Liver (tissue), 8 donors: ENCODE measurements at regions not wholly inside any gene's neighbourhood (a gene's known extent, or its start where the extent isn't known, plus 50 kb on each side); places are given as distances from the start of the nearest gene placed in this dataset.

Experiments
- DNase-seq: peaks from one replicate; pipeline ENCODE4 v3.0.0-alpha.2; 2017; ENCODE audit warnings: low spot score
- H3K27ac ChIP-seq, 2 donors: one replicate each; pipeline ENCODE4 v1.7.0; 2013; ENCODE audit warnings: inconsistent platforms in 2 of 2, low read length in 2 of 2, control low read depth in 1 of 2, low read depth in 1 of 2, mild to moderate bottlenecking in 1 of 2
- H3K27me3 ChIP-seq, 4 donors: one replicate each; pipeline versions ENCODE4 v1.6.1 to v1.7.0; 2013; ENCODE audit warnings: low read length in 3 of 4, inconsistent platforms in 1 of 4, mild to moderate bottlenecking in 1 of 4, moderate library complexity in 1 of 4; ENCODE audit not compliant: control insufficient read depth in 4 of 4, insufficient read depth in 4 of 4
- H3K36me3 ChIP-seq, 4 donors: one replicate each; pipeline versions ENCODE4 v1.6.1 to v1.7.0; 2013; ENCODE audit warnings: low read length in 3 of 4, mild to moderate bottlenecking in 3 of 4, low read depth in 1 of 4, moderate library complexity in 1 of 4; ENCODE audit not compliant: control insufficient read depth in 4 of 4, insufficient read depth in 3 of 4
- H3K4me1 ChIP-seq, 4 donors: one replicate each; pipeline versions ENCODE4 v1.6.1 to v1.7.0; 2013; ENCODE audit warnings: low read length in 3 of 4, mild to moderate bottlenecking in 3 of 4, moderate library complexity in 1 of 4; ENCODE audit not compliant: control insufficient read depth in 4 of 4, insufficient read depth in 4 of 4
- H3K4me3 ChIP-seq, 3 donors: one replicate each; pipeline versions ENCODE4 v1.6.1 to v1.7.0; 2013; ENCODE audit warnings: low read length in 3 of 3, control low read depth in 1 of 3, low read depth in 1 of 3, mild to moderate bottlenecking in 1 of 3
- H3K9ac ChIP-seq, 2 donors: one replicate each; pipeline ENCODE4 v1.7.0; 2013; ENCODE audit warnings: low read length in 2 of 2, mild to moderate bottlenecking in 2 of 2, moderate library complexity in 2 of 2, control low read depth in 1 of 2, low read depth in 1 of 2
- H3K9me3 ChIP-seq, 4 donors: one replicate each; pipeline versions ENCODE4 v1.6.1 to v1.7.0; 2013; ENCODE audit warnings: low read length in 3 of 4; ENCODE audit not compliant: control insufficient read depth in 4 of 4
- EGR1 ChIP-seq, 2 donors: IDR thresholded peaks; 2 replicates each; pipeline ENCODE4 v1.6.1; 2016 to 2018; ENCODE audit warnings: antibody characterized with exemption in 2 of 2, low read depth in 2 of 2
- FOXA1 ChIP-seq: IDR thresholded peaks from 2 replicates; pipeline ENCODE4 v1.6.1; 2016; ENCODE audit warnings: antibody characterized with exemption
- FOXA2 ChIP-seq: IDR thresholded peaks from 2 replicates; pipeline ENCODE4 v1.6.1; 2016; ENCODE audit warnings: antibody characterized with exemption
- GABPA ChIP-seq, 2 donors: IDR thresholded peaks in 1 of 2; conservative IDR thresholded peaks in 1 of 2; 2 replicates each; pipeline ENCODE4 v1.6.1; 2016; ENCODE audit warnings: antibody characterized with exemption in 2 of 2, mild to moderate bottlenecking in 1 of 2, moderate library complexity in 1 of 2
- HNF4A ChIP-seq, 2 donors: conservative IDR thresholded peaks; 2 replicates each; pipeline ENCODE4 v1.6.1; 2016; ENCODE audit warnings: antibody characterized with exemption in 2 of 2, mild to moderate bottlenecking in 2 of 2
- HNF4G ChIP-seq: IDR thresholded peaks from 2 replicates; pipeline ENCODE4 v1.6.1; 2016; ENCODE audit warnings: antibody characterized with exemption
- JUND ChIP-seq, 2 donors: IDR thresholded peaks; 2 replicates each; pipeline ENCODE4 v1.6.1; 2016; ENCODE audit warnings: antibody characterized with exemption in 2 of 2
- MAX ChIP-seq: IDR thresholded peaks from 2 replicates; pipeline ENCODE4 v1.6.1; 2016; ENCODE audit warnings: antibody characterized with exemption
- NR2F2 ChIP-seq: IDR thresholded peaks from 2 replicates; pipeline ENCODE4 v1.6.1; 2016; ENCODE audit warnings: antibody characterized with exemption
- RAD21 ChIP-seq, 2 donors: IDR thresholded peaks; 2 replicates each; pipeline ENCODE4 v1.6.1; 2016; ENCODE audit warnings: antibody characterized with exemption in 2 of 2, mild to moderate bottlenecking in 2 of 2
- REST ChIP-seq: IDR thresholded peaks from 2 replicates; pipeline ENCODE4 v1.6.1; 2016; ENCODE audit warnings: antibody characterized with exemption, mild to moderate bottlenecking
- RXRA ChIP-seq, 2 donors: IDR thresholded peaks; 2 replicates each; pipeline ENCODE4 v1.6.1; 2017 to 2018; ENCODE audit warnings: antibody characterized with exemption in 2 of 2, mild to moderate bottlenecking in 1 of 2
- SP1 ChIP-seq: IDR thresholded peaks from 2 replicates; pipeline ENCODE4 v1.6.1; 2018; ENCODE audit warnings: antibody characterized with exemption, mild to moderate bottlenecking
- TAF1 ChIP-seq: conservative IDR thresholded peaks from 2 replicates; pipeline ENCODE4 v1.6.1; 2016; ENCODE audit warnings: antibody characterized with exemption, mild to moderate bottlenecking
- YY1 ChIP-seq: IDR thresholded peaks from 2 replicates; pipeline ENCODE4 v1.6.1; 2016; ENCODE audit warnings: antibody characterized with exemption, mild to moderate bottlenecking
- WGBS: extraction: QIAGEN DNeasy Blood & Tissue Kit; methylation state at CpG from one replicate; pipeline ENCODE4 v1.1.7; 2013; 5-methylcytosine and 5-hydroxymethylcytosine counted together
- TF ChIP-seq, protein P1 (sequence below): IDR thresholded peaks from 2 replicates; pipeline ENCODE4 v1.6.1; 2016; ENCODE audit warnings: antibody characterized with exemption
- TF ChIP-seq, protein P2 (sequence below): IDR thresholded peaks from 2 replicates; pipeline ENCODE4 v1.6.1; 2016; ENCODE audit warnings: antibody characterized with exemption
- TF ChIP-seq, protein P3 (sequence below): fragments of 150-350 bp; IDR thresholded peaks from 2 replicates; pipeline ENCODE4 v1.5.1; 2017; ENCODE audit warnings: improper control_type of control experiment, low read depth, low read length; ENCODE audit not compliant: missing input control
- donor health status: healthy.
- donor health status: healthy.
- donor health status: healthy.
- donor health status: healthy.
- donor health status: healthy.

GRCh38 chr9:81146684-81147337, 542.5 kb downstream of the TLE1 start:
- Histone ChIP-seq H3K36me3 (no peaks in the 10 kb centered on the region), H3K9me3 (peaks cover 0 to 12% (median 3%) of the 10 kb centered on the region in 4 donors), H3K4me3 (no peak overlapping the region), H3K9ac (no peak overlapping the region), H3K27me3 (no peaks in the 10 kb centered on the region), H3K27ac (no peak overlapping the region), H3K4me1 (peaks cover 0 to 3% (median 0%) of the 10 kb centered on the region in 4 donors)
- no peak for DNase-seq
- 84% methylated on average over 4 of the region's 4 CpGs for WGBS
- TF ChIP-seq, protein P1, sequence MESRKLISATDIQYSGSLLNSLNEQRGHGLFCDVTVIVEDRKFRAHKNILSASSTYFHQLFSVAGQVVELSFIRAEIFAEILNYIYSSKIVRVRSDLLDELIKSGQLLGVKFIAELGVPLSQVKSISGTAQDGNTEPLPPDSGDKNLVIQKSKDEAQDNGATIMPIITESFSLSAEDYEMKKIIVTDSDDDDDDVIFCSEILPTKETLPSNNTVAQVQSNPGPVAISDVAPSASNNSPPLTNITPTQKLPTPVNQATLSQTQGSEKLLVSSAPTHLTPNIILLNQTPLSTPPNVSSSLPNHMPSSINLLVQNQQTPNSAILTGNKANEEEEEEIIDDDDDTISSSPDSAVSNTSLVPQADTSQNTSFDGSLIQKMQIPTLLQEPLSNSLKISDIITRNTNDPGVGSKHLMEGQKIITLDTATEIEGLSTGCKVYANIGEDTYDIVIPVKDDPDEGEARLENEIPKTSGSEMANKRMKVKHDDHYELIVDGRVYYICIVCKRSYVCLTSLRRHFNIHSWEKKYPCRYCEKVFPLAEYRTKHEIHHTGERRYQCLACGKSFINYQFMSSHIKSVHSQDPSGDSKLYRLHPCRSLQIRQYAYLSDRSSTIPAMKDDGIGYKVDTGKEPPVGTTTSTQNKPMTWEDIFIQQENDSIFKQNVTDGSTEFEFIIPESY: no peak
- no peak for TF ChIP-seq FOXA1
- TF ChIP-seq EGR1 (IDR thresholded peaks at IDR 0.05; ENCODE audit: low read depth in 2 of 2): no peak
- no peak for TF ChIP-seq SP1
- no peak for TF ChIP-seq REST
- TF ChIP-seq, protein P2, sequence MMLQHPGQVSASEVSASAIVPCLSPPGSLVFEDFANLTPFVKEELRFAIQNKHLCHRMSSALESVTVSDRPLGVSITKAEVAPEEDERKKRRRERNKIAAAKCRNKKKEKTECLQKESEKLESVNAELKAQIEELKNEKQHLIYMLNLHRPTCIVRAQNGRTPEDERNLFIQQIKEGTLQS: no peak
- TF ChIP-seq GABPA (IDR thresholded peaks at IDR 0.05 in 1 of 2, conservative IDR thresholded peaks at IDR 0.05 in 1 of 2): no peak
- TF ChIP-seq RAD21 (IDR thresholded peaks at IDR 0.05): no peak
- TF ChIP-seq JUND (IDR thresholded peaks at IDR 0.05): no peak

- Histone ChIP-seq H3K9me3 (peaks cover 0 to 12% (median 3%) of the 10 kb centered on the region in 4 donors), H3K27ac (no peak overlapping the region), H3K4me1 (peaks cover 0 to 3% (median 0%) of the 10 kb centered on the region in 4 donors), H3K36me3 (no peaks in the 10 kb centered on the region), H3K9ac (no peak overlapping the region), H3K27me3 (no peaks in the 10 kb centered on the region), H3K4me3 (no peak overlapping the region)
- 63% methylated on average over 3 of the region's 3 CpGs for WGBS
- DNase-seq: no peak
- TF ChIP-seq, protein P3, sequence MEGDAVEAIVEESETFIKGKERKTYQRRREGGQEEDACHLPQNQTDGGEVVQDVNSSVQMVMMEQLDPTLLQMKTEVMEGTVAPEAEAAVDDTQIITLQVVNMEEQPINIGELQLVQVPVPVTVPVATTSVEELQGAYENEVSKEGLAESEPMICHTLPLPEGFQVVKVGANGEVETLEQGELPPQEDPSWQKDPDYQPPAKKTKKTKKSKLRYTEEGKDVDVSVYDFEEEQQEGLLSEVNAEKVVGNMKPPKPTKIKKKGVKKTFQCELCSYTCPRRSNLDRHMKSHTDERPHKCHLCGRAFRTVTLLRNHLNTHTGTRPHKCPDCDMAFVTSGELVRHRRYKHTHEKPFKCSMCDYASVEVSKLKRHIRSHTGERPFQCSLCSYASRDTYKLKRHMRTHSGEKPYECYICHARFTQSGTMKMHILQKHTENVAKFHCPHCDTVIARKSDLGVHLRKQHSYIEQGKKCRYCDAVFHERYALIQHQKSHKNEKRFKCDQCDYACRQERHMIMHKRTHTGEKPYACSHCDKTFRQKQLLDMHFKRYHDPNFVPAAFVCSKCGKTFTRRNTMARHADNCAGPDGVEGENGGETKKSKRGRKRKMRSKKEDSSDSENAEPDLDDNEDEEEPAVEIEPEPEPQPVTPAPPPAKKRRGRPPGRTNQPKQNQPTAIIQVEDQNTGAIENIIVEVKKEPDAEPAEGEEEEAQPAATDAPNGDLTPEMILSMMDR: no peak
- TF ChIP-seq SP1 (no peak), HNF4G (no peak), RAD21 (IDR thresholded peaks at IDR 0.05) (no peak), GABPA (IDR thresholded peaks at IDR 0.05 in 1 of 2, conservative IDR thresholded peaks at IDR 0.05 in 1 of 2) (no peak), EGR1 (IDR thresholded peaks at IDR 0.05; ENCODE audit: low read depth in 2 of 2) (no peak), REST (no peak), NR2F2 (no peak), TAF1 (no peak), YY1 (no peak), HNF4A (conservative IDR thresholded peaks at IDR 0.05) (no peak), FOXA2 (no peak), JUND (IDR thresholded peaks at IDR 0.05) (no peak), MAX (no peak), RXRA (IDR thresholded peaks at IDR 0.05) (no peak)
- TF ChIP-seq, protein P2: no peak
These were observed 543.1 kb downstream of the TLE1 start for GRCh38 chr9:81146241-81146640.
